ENCODE measurements at regions not wholly inside any gene's neighbourhood (a gene's known extent, or its start where the extent isn't known, plus 50 kb on each side); places are given as distances from the start of the nearest gene placed in this dataset.

DNA sequence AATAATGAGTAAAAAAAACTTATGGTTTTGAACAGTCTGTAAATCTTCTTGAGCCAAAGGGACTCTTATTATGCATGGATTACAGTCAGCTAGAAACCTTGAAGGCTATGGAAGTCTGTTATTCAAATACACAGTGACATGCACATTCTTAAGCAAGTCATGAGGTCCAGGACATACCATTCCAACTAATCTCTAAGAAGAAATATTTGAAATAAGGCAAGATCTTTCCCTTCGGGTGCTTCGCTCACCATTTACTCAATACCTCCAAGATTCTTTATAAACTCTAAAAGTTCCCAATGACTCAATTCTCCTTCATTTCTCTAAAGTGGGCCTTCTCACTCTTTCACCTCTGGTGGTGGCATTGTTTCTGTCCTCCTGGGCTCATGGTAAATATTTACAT lies 811.0 kb downstream of the NR2F1-AS1 start:
- peaks cover 5% of the 10 kb centered on the region for H3K9me3 Mint-ChIP-seq
- intact Hi-C loops (cut with micrococcal nuclease), result no loop called here
- no peak overlapping the region for H3K4me3 Mint-ChIP-seq
- no peak overlapping the region for H3K27ac Mint-ChIP-seq
- no peaks in the 10 kb centered on the region for H3K27me3 Mint-ChIP-seq
- no peaks in the 10 kb centered on the region for H3K4me1 Mint-ChIP-seq
- H3K36me3 Mint-ChIP-seq (ENCODE audit: low read depth), result no peaks in the 10 kb centered on the region
- DNase-seq, result no peak

- Mint-ChIP-seq H3K27me3 (no peaks in the 10 kb centered on the region), H3K9me3 (no peaks in the 10 kb centered on the region), H3K36me3 (ENCODE audit: low read depth) (no peaks in the 10 kb centered on the region), H3K27ac (no peak overlapping the region), H3K4me3 (no peak overlapping the region), H3K4me1 (no peaks in the 10 kb centered on the region)
- no peak for DNase-seq
- intact Hi-C loops (cut with micrococcal nuclease), result no loop called here
Observed at GRCh38 chr5:92761585-92761984, 819.4 kb downstream of the NR2F1-AS1 start.

DNA sequence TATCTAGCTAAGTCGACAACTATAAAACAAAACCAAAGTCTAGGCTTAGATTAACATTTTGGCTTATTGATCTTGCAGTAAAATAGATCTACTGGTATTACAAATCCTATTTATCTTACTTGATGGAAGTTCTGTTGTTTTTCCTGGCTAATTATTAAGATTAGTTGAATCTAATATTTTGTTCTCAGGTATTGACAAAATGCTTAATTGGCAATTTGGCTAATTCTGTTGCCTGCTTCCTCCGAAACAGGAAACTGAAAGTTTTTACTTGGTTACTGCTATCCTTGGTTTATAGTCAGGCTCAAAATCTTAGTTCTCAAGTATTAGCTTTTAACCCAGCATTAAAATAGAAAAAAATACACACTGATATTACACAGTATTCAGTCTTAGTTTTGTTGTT lies 820.5 kb downstream of the NR2F1-AS1 start:
- Mint-ChIP-seq H3K27ac (no peak overlapping the region), H3K9me3 (no peaks in the 10 kb centered on the region), H3K27me3 (no peaks in the 10 kb centered on the region), H3K36me3 (ENCODE audit: low read depth) (no peaks in the 10 kb centered on the region), H3K4me3 (no peak overlapping the region), H3K4me1 (no peaks in the 10 kb centered on the region)
- intact Hi-C loops (cut with micrococcal nuclease), result no loop called here
- DNase-seq, result no peak

DNA sequence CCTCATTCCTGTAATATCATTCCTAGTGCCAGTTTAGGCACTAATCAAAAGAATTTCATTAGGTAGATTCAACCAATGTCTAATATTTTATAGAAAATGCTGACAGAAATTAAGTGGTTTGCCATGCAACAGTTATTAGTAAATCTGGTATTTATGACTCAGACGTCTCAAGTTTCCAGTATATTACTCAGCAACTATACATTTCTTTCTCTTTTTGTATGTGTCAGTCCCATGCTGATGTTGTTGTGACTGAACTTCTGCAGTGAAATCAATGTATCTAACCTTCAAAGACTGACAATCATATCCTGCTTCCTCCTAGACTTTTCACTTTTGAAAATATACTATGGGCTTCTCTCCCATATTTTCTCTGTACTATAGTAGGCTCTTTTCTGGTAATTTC lies 822.5 kb downstream of the NR2F1-AS1 start:
- H3K9me3 Mint-ChIP-seq, result no peaks in the 10 kb centered on the region

GRCh38 chr5:92749943-92750342 lies 831.1 kb downstream of the NR2F1-AS1 start:
- Mint-ChIP-seq H3K4me1 (no peaks in the 10 kb centered on the region), H3K36me3 (ENCODE audit: low read depth) (no peaks in the 10 kb centered on the region), H3K27ac (no peak overlapping the region), H3K4me3 (no peak overlapping the region), H3K9me3 (no peaks in the 10 kb centered on the region), H3K27me3 (no peaks in the 10 kb centered on the region)
- DNase-seq, result no peak
- intact Hi-C loops (cut with micrococcal nuclease), result no loop called here

More for the DNA sequence above, 822.5 kb downstream of the NR2F1-AS1 start:
- Mint-ChIP-seq H3K4me1 (no peaks in the 10 kb centered on the region), H3K4me3 (no peak overlapping the region), H3K27ac (no peak overlapping the region), H3K27me3 (no peaks in the 10 kb centered on the region), H3K36me3 (ENCODE audit: low read depth) (no peaks in the 10 kb centered on the region)
- DNase-seq, result no peak
- intact Hi-C loops (cut with micrococcal nuclease), result no loop called here

DNA sequence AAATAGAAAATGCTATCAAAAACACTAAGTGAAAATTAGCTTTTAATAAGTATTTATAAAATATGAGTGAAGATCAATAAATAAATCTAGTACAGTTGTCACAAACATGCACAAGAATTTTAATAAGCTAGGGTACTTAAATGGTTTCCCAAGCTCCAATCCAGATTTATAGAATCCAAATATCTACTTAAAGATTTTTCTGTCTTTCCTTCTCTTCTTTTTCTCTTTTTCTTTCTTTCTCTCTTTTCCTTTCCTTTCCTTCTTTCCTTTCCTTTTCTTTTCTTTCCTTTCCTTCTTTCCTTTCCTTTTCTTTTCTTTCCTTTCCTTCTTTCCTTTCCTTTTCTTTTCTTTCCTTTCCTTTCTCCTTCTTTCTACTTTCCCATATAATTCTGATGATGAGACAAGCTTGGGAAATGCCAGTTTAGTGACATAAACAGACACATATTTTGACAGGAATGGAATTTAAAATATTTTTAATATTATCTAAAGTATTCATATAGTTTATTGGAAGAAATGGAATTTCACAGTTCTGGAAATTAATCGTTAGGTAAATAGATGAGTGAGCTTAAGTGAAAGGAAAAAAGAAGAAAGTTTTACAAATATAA lies 832.8 kb downstream of the NR2F1-AS1 start:
- intact Hi-C loops (cut with micrococcal nuclease), result no loop called here
- no peak for DNase-seq
- Mint-ChIP-seq H3K27me3 (no peaks in the 10 kb centered on the region), H3K9me3 (no peaks in the 10 kb centered on the region), H3K4me3 (no peak overlapping the region), H3K4me1 (no peaks in the 10 kb centered on the region), H3K36me3 (ENCODE audit: low read depth) (no peaks in the 10 kb centered on the region), H3K27ac (no peak overlapping the region)

DNA sequence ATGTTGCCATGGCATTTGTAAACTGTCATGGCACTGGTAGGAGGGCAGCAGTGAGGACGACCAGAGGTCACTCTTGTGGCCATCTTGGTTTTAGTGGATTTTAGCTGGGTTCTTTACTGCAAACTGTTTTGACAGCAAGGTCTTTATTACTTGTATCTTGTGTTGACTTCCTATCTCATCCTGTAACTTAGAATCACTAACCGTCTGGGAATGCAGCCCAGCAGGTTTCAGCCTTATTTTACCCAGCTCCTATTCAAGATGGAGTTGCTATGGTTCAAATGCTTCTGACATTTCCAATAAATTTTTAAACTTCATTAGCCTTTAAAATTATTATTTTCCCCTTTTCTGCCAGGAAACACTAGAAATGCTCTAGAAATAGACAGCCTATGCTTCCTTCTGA lies 839.1 kb downstream of the NR2F1-AS1 start:
- no peak for DNase-seq
- Mint-ChIP-seq H3K9me3 (no peaks in the 10 kb centered on the region), H3K27me3 (no peaks in the 10 kb centered on the region), H3K36me3 (ENCODE audit: low read depth) (no peaks in the 10 kb centered on the region), H3K4me3 (no peak overlapping the region), H3K4me1 (no peaks in the 10 kb centered on the region), H3K27ac (no peak overlapping the region)
- intact Hi-C loops (cut with micrococcal nuclease), result no loop called here

DNA sequence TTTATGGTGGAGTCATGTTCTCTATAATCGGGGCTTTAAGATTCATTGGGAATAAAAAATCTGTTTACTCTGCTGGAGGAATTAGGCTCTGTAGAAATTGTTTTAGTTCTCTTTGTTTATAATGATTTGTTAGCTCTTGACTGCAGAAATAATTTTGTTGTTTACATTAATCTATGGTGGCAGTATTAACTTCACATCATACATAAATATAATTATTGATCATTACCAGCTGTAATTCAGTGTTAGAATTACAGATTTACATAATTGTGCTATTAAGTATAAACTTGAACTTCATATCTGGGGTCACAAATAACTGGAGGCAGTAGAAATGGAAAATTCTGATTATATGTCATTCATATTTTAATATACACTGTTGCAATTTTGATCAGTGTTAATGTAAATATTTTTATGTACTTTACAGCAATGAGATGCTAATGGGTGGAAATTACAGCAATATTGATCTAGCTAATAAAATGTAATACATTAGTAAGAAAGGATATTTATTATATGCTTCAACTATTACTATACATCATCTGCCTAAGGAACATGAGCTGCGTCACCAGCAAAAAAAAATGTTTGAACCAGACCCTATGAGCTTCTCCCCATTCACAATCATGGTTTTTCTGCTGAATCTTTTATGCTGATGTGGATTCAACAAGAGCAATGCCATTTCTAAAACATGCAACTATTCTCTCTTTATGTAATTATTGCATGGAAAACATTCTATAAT lies 846.6 kb downstream of the NR2F1-AS1 start:
- no peak for DNase-seq
- no peaks in the 10 kb centered on the region for H3K9me3 Mint-ChIP-seq
- H3K36me3 Mint-ChIP-seq (ENCODE audit: low read depth), result no peaks in the 10 kb centered on the region
- H3K4me1 Mint-ChIP-seq, result no peaks in the 10 kb centered on the region
- no peak overlapping the region for H3K27ac Mint-ChIP-seq
- intact Hi-C loops (cut with micrococcal nuclease), result no loop called here
- H3K27me3 Mint-ChIP-seq, result no peaks in the 10 kb centered on the region
- H3K4me3 Mint-ChIP-seq, result no peak overlapping the region

GRCh38 chr5:92730486-92730885 lies 850.5 kb downstream of the NR2F1-AS1 start:
- DNase-seq, result no peak
- H3K27me3 Mint-ChIP-seq, result no peaks in the 10 kb centered on the region
- no peak overlapping the region for H3K4me3 Mint-ChIP-seq
- no peaks in the 10 kb centered on the region for H3K9me3 Mint-ChIP-seq
- H3K4me1 Mint-ChIP-seq, result no peaks in the 10 kb centered on the region
- H3K36me3 Mint-ChIP-seq (ENCODE audit: low read depth), result no peaks in the 10 kb centered on the region
- no peak overlapping the region for H3K27ac Mint-ChIP-seq
- intact Hi-C loops (cut with micrococcal nuclease), result no loop called here

DNA sequence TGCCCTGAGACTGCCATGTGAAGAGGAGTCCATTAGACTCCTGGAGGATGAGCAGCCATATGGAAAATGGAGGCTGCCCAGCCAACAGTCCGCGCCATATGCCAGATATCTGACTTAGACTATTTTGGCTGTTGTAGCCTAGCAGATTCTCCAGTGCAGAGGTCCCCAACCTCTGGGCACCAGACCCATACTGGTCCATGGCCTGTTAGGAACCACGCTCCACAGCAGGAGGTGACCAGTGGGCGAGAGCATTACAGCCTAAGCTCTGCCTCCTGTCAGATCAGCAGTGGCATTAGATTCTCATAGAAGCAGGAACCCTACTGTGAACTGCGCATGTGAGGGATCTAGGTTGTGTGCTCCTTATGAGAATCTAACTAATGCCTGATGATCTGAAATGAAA lies 851.9 kb downstream of the NR2F1-AS1 start:
- intact Hi-C loops (cut with micrococcal nuclease), result no loop called here
- Mint-ChIP-seq H3K4me1 (no peaks in the 10 kb centered on the region), H3K27me3 (no peaks in the 10 kb centered on the region), H3K36me3 (ENCODE audit: low read depth) (no peaks in the 10 kb centered on the region), H3K9me3 (peaks cover 4% of the 10 kb centered on the region), H3K27ac (no peak overlapping the region), H3K4me3 (no peak overlapping the region)
- no peak for DNase-seq

GRCh38 chr5:92715946-92716520 lies 865.0 kb downstream of the NR2F1-AS1 start:
- intact Hi-C loops (cut with micrococcal nuclease), result no loop called here
- H3K27ac Mint-ChIP-seq, result no peak overlapping the region
- no peaks in the 10 kb centered on the region for H3K4me1 Mint-ChIP-seq

GRCh38 chr5:92713826-92714225 lies 867.2 kb downstream of the NR2F1-AS1 start:
- no peaks in the 10 kb centered on the region for H3K4me1 Mint-ChIP-seq
- H3K27ac Mint-ChIP-seq, result no peak overlapping the region
- H3K27me3 Mint-ChIP-seq, result no peaks in the 10 kb centered on the region
- no peak for DNase-seq
- no peaks in the 10 kb centered on the region for H3K36me3 Mint-ChIP-seq (ENCODE audit: low read depth)
- intact Hi-C loops (cut with micrococcal nuclease), result no loop called here
- H3K9me3 Mint-ChIP-seq, result no peaks in the 10 kb centered on the region
- no peak overlapping the region for H3K4me3 Mint-ChIP-seq

More at GRCh38 chr5:92715946-92716520, 865.0 kb downstream of the NR2F1-AS1 start:
- DNase-seq, result no peak
- H3K9me3 Mint-ChIP-seq, result no peaks in the 10 kb centered on the region
- no peaks in the 10 kb centered on the region for H3K27me3 Mint-ChIP-seq
- H3K36me3 Mint-ChIP-seq (ENCODE audit: low read depth), result no peaks in the 10 kb centered on the region
- H3K4me3 Mint-ChIP-seq, result no peak overlapping the region

DNA sequence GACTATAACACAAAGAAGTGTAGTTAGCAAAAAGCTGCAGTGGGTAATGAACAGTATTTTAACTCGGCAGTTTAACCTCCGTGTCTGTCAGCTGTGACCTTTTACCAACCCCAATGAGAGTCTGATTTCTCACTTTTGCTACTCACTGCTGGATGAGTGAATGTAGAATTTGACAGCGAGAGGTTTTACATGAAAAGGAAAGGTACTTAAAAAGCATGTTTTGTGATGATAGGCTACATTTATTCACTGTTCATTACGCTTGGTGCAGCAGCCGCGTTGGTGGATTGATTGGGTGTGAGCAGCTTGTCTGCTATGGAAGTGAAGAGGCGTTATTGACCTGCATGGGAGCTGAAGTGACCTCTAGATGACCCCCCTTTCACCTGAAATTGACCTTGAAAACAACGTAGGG lies 867.7 kb downstream of the NR2F1-AS1 start:
- no peak overlapping the region for H3K27ac Mint-ChIP-seq
- no peaks in the 10 kb centered on the region for H3K27me3 Mint-ChIP-seq
- DNase-seq, result no peak

DNA sequence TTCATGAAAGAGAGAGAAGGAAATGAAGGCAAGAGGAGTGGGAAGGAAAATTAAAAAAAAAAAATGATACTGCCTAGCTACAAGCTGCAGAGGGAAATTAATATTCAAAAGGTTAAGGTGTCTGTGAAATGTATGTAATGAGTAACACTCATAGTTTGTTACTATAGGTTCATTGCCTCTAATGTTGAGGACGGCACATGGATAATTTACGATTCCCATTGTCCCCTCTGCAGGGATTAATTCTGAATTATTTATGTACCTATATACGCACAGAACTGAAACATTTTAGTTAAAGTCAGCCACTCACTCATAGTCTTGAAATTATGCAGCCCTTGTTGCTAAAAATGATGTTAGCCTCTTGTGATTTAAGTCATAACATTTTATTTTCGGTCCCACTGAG lies 869.1 kb downstream of the NR2F1-AS1 start:
- Mint-ChIP-seq H3K27me3 (no peaks in the 10 kb centered on the region), H3K4me3 (no peak overlapping the region), H3K4me1 (no peaks in the 10 kb centered on the region), H3K9me3 (no peaks in the 10 kb centered on the region), H3K27ac (no peak overlapping the region), H3K36me3 (ENCODE audit: low read depth) (no peaks in the 10 kb centered on the region)
- no peak for DNase-seq
- intact Hi-C loops (cut with micrococcal nuclease), result no loop called here

More for the DNA sequence above, 867.7 kb downstream of the NR2F1-AS1 start:
- no peak overlapping the region for H3K4me3 Mint-ChIP-seq
- H3K4me1 Mint-ChIP-seq, result no peaks in the 10 kb centered on the region
- no peaks in the 10 kb centered on the region for H3K9me3 Mint-ChIP-seq
- intact Hi-C loops (cut with micrococcal nuclease), result no loop called here
- no peaks in the 10 kb centered on the region for H3K36me3 Mint-ChIP-seq (ENCODE audit: low read depth)

Measured in activated CD4-positive, alpha-beta T cell treated with anti-CD3 and anti-CD28 coated beads, Interleukin-2, amount 10 ng/mL, durations not matched to agents 24 days and 14 days (primary cell).